HEK293 (cell line): ENCODE measurements at regions not wholly inside any gene's neighbourhood (a gene's known extent, or its start where the extent isn't known, plus 50 kb on each side); places are given as distances from the start of the nearest gene placed in this dataset.

Experiments
- CTCF ChIA-PET: fragments of 350-600 bp; formaldehyde crosslinking; extraction: SDS; loops from one replicate; lab custom pipeline; 2021; ENCODE audit warnings: antibody characterized with exemption; lab: Yijun Ruan, JAX
- POLR2A ChIA-PET: fragments of 300-600 bp; formaldehyde crosslinking; extraction: SDS; loops from one replicate; lab custom pipeline; 2020; ENCODE audit warnings: antibody characterized with exemption, inconsistent platforms; lab: Yijun Ruan, JAX
- H3K27ac ChIP-seq: fragments of 200-500 bp; sonication (Bioruptor generic); 2 replicates; pipeline ENCODE4 v1.5.1; 2014; ENCODE audit warnings: low read depth, low read length, control low read depth, inconsistent platforms; ENCODE audit errors: extremely low read depth
- H3K36me3 ChIP-seq, 2 experiments: fragments of 200-500 bp in 1 of 2; sonication (Bioruptor generic) in 1 of 2; 1 replicate in 1 of 2; 2 replicates in 1 of 2; pipeline ENCODE4 v1.5.1; 2014 to 2017; ENCODE audit warnings: inconsistent platforms in 2 of 2, low read length in 2 of 2; ENCODE audit not compliant: control insufficient read depth in 2 of 2, insufficient read depth in 1 of 2
- H3K4me1 ChIP-seq: fragments of 200-500 bp; sonication (Bioruptor generic); 2 replicates; pipeline ENCODE4 v1.5.1; 2014; ENCODE audit warnings: mild to moderate bottlenecking, low read length, inconsistent platforms; ENCODE audit not compliant: control insufficient read depth, insufficient read depth
- H3K4me3 ChIP-seq: 2 replicates; pipeline ENCODE4 v1.5.1; 2011; ENCODE audit warnings: low read depth, mild to moderate bottlenecking, control low read depth, low read length, moderate library complexity
- H3K9me3 ChIP-seq: fragments of 200-500 bp; sonication (Bioruptor generic); 2 replicates; pipeline ENCODE4 v1.5.1; 2014; ENCODE audit warnings: low read depth, low read length, inconsistent platforms; ENCODE audit not compliant: control insufficient read depth, insufficient read depth
- EGR2 ChIP-seq: fragments of 450-650 bp; formaldehyde crosslinking; IDR thresholded peaks from 2 replicates; pipeline ENCODE4 v1.5.1; 2016; ENCODE audit warnings: low read depth, missing biosample characterization, missing genetic modification characterization
- KLF8 ChIP-seq: fragments of 450-650 bp; formaldehyde crosslinking; IDR thresholded peaks from 2 replicates; pipeline ENCODE4 v1.5.1; 2016; ENCODE audit warnings: missing biosample characterization, missing genetic modification characterization
- OSR2 ChIP-seq: fragments of 450-650 bp; formaldehyde crosslinking; IDR thresholded peaks from 2 replicates; pipeline ENCODE4 v1.5.1; 2016; ENCODE audit warnings: missing biosample characterization, missing genetic modification characterization
- OVOL3 ChIP-seq: fragments of 450-650 bp; formaldehyde crosslinking; IDR thresholded peaks from 2 replicates; pipeline ENCODE4 v1.5.1; 2016; ENCODE audit warnings: missing biosample characterization, missing genetic modification characterization
- SALL2 ChIP-seq: fragments of 450-650 bp; formaldehyde crosslinking; IDR thresholded peaks from 2 replicates; pipeline ENCODE4 v1.5.0; 2017; ENCODE audit warnings: missing biosample characterization, mild to moderate bottlenecking, missing genetic modification characterization, borderline replicate concordance
- YY1 ChIP-seq: fragments of 450-650 bp; formaldehyde crosslinking; IDR thresholded peaks from 2 replicates; pipeline ENCODE4 v1.5.1; 2018; ENCODE audit warnings: missing biosample characterization, missing genetic modification characterization
- ZBTB21 ChIP-seq: fragments of 450-650 bp; formaldehyde crosslinking; IDR thresholded peaks from 2 replicates; pipeline ENCODE4 v1.5.1; 2017; ENCODE audit warnings: missing biosample characterization, missing genetic modification characterization
- ZFP3 ChIP-seq: fragments of 450-650 bp; formaldehyde crosslinking; IDR thresholded peaks from 2 replicates; pipeline ENCODE4 v1.5.1; 2016; ENCODE audit warnings: low read depth, missing biosample characterization, missing genetic modification characterization
- ZFP37 ChIP-seq: fragments of 450-650 bp; formaldehyde crosslinking; IDR thresholded peaks from 2 replicates; pipeline ENCODE4 v1.5.1; 2016; ENCODE audit warnings: missing biosample characterization, missing genetic modification characterization
- ZNF10 ChIP-seq: fragments of 450-650 bp; formaldehyde crosslinking; IDR thresholded peaks from 2 replicates; pipeline ENCODE4 v1.5.1; 2017; ENCODE audit warnings: missing biosample characterization, missing genetic modification characterization
- ZNF114 ChIP-seq: fragments of 450-650 bp; formaldehyde crosslinking; IDR thresholded peaks from 2 replicates; pipeline ENCODE4 v1.5.0; 2017; ENCODE audit warnings: missing biosample characterization, missing genetic modification characterization
- ZNF184 ChIP-seq: fragments of 450-650 bp; IDR thresholded peaks from 2 replicates; pipeline ENCODE4 v1.5.1; 2018; ENCODE audit warnings: missing biosample characterization, mild to moderate bottlenecking, missing genetic modification characterization
- ZNF2 ChIP-seq: fragments of 450-650 bp; formaldehyde crosslinking; IDR thresholded peaks from 2 replicates; pipeline ENCODE4 v1.5.1; 2016; ENCODE audit warnings: missing biosample characterization, missing genetic modification characterization
- ZNF302 ChIP-seq: fragments of 450-650 bp; formaldehyde crosslinking; IDR thresholded peaks from 2 replicates; pipeline ENCODE4 v1.5.1; 2016; ENCODE audit warnings: missing biosample characterization, missing genetic modification characterization, low read depth
- ZNF311 ChIP-seq: fragments of 450-650 bp; formaldehyde crosslinking; IDR thresholded peaks from 2 replicates; pipeline ENCODE4 v1.5.1; 2017; ENCODE audit warnings: missing biosample characterization, missing genetic modification characterization, borderline replicate concordance
- ZNF341 ChIP-seq: fragments of 450-650 bp; formaldehyde crosslinking; IDR thresholded peaks from 2 replicates; pipeline ENCODE4; 2016; ENCODE audit warnings: low read depth, missing biosample characterization, missing genetic modification characterization
- ZNF350 ChIP-seq: fragments of 450-650 bp; formaldehyde crosslinking; IDR thresholded peaks from 2 replicates; pipeline ENCODE4 v1.5.0; 2017; ENCODE audit warnings: missing biosample characterization, mild to moderate bottlenecking, missing genetic modification characterization
- ZNF391 ChIP-seq: fragments of 450-650 bp; formaldehyde crosslinking; IDR thresholded peaks from 2 replicates; pipeline ENCODE4 v1.5.1; 2016; ENCODE audit warnings: low read depth, missing biosample characterization, missing genetic modification characterization, borderline replicate concordance
- ZNF488 ChIP-seq: fragments of 450-650 bp; formaldehyde crosslinking; IDR thresholded peaks from 2 replicates; pipeline ENCODE4 v1.5.1; 2016; ENCODE audit warnings: missing biosample characterization, missing genetic modification characterization
- ZNF560 ChIP-seq: fragments of 450-650 bp; formaldehyde crosslinking; IDR thresholded peaks from 2 replicates; pipeline ENCODE4 v1.5.1; 2017; ENCODE audit warnings: missing biosample characterization, missing genetic modification characterization, borderline replicate concordance
- ZNF571 ChIP-seq: fragments of 450-650 bp; formaldehyde crosslinking; IDR thresholded peaks from 2 replicates; pipeline ENCODE4 v1.5.0; 2017; ENCODE audit warnings: missing biosample characterization, missing genetic modification characterization
- ZNF658 ChIP-seq: fragments of 450-650 bp; formaldehyde crosslinking; IDR thresholded peaks from 2 replicates; pipeline ENCODE4; 2016; ENCODE audit warnings: missing biosample characterization, missing genetic modification characterization
- ZNF791 ChIP-seq: fragments of 450-650 bp; formaldehyde crosslinking; IDR thresholded peaks from 2 replicates; pipeline ENCODE4 v1.5.1; 2016; ENCODE audit warnings: missing biosample characterization, missing genetic modification characterization
- ZNF837 ChIP-seq: fragments of 450-650 bp; formaldehyde crosslinking; IDR thresholded peaks from 2 replicates; pipeline ENCODE4 v1.5.1; 2016; ENCODE audit warnings: missing biosample characterization, missing genetic modification characterization
- ZNF843 ChIP-seq: fragments of 450-650 bp; formaldehyde crosslinking; IDR thresholded peaks from 2 replicates; pipeline ENCODE4 v1.5.1; 2016; ENCODE audit warnings: missing biosample characterization, missing genetic modification characterization
- TF ChIP-seq, protein P1 (sequence below): fragments of 450-650 bp; formaldehyde crosslinking; IDR thresholded peaks from 2 replicates; pipeline ENCODE4 v1.5.1; 2016; ENCODE audit warnings: missing biosample characterization, missing genetic modification characterization
- TF ChIP-seq, protein P2 (sequence below): fragments of 450-650 bp; formaldehyde crosslinking; IDR thresholded peaks from 2 replicates; pipeline ENCODE4 v1.5.1; 2016; ENCODE audit warnings: missing biosample characterization, missing genetic modification characterization, low read depth
- TF ChIP-seq, protein P3 (sequence below): fragments of 450-650 bp; formaldehyde crosslinking; IDR thresholded peaks from 2 replicates; pipeline ENCODE4 v1.5.1; 2016; ENCODE audit warnings: missing biosample characterization, missing genetic modification characterization
- TF ChIP-seq, protein P4 (sequence below): fragments of 450-650 bp; IDR thresholded peaks from 2 replicates; pipeline ENCODE4 v1.5.1; 2018; ENCODE audit warnings: missing biosample characterization, missing genetic modification characterization

DNA sequence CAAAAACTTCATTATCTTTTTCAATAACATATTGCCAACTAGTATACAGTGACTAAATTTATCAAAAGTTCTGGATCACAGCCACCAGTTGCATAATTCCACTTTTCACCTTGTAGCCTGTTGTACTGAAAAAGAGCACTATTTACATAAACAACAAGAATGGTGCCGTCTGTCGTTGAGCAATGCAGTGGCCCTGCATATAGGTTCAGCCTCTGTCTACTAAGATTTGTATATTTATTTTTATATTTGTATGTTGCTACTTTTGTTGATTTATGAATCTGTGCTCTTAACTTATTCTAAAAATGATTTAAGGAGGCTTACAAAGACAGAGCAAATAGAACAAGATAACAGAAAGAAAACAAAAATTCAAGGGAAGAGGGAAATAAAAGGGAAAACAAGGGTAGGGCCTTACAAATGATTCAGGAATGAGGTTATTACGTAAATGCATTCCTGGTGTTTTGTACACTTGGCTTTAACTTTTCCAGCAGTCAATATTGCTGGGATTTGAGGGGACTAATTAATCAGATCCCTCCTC is 257.6 kb upstream of the STT3B start:
- H3K36me3 ChIP-seq: no peaks in the 10 kb centered on the region
- TF ChIP-seq OSR2 (tag by site-specific recombination): no peak
- no peak for TF ChIP-seq ZFP3 (tag by site-specific recombination)
- TF ChIP-seq, protein P1, sequence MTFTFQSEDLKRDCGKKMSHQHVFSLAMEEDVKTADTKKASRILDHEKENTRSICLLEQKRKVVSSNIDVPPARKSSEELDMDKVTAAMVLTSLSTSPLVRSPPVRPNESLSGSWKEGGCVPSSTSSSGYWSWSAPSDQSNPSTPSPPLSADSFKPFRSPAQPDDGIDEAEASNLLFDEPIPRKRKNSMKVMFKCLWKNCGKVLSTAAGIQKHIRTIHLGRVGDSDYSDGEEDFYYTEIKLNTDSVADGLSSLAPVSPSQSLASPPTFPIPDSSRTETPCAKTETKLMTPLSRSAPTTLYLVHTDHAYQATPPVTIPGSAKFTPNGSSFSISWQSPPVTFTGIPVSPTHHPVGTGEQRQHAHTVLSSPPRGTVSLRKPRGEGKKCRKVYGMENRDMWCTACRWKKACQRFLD (tag by site-specific recombination): no peak
- TF ChIP-seq ZNF350 (tag by site-specific recombination): no peak
- TF ChIP-seq, protein P2, sequence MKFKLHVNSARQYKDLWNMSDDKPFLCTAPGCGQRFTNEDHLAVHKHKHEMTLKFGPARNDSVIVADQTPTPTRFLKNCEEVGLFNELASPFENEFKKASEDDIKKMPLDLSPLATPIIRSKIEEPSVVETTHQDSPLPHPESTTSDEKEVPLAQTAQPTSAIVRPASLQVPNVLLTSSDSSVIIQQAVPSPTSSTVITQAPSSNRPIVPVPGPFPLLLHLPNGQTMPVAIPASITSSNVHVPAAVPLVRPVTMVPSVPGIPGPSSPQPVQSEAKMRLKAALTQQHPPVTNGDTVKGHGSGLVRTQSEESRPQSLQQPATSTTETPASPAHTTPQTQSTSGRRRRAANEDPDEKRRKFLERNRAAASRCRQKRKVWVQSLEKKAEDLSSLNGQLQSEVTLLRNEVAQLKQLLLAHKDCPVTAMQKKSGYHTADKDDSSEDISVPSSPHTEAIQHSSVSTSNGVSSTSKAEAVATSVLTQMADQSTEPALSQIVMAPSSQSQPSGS: no peak
- no peak for TF ChIP-seq ZNF843 (tag by site-specific recombination)
- no peak for TF ChIP-seq ZNF571 (tag by site-specific recombination)
- TF ChIP-seq ZNF341: no peak
- TF ChIP-seq ZNF114: no peak
- no peak for TF ChIP-seq ZBTB21
- no peak for TF ChIP-seq ZNF302 (tag by site-specific recombination)
- POLR2A ChIA-PET: no interaction called here
- CTCF ChIA-PET: no interaction called here
- no peaks in the 10 kb centered on the region for H3K9me3 ChIP-seq
- H3K4me3 ChIP-seq: no peak overlapping the region
- no peak overlapping the region for H3K27ac ChIP-seq
- no peaks in the 10 kb centered on the region for H3K4me1 ChIP-seq

DNA sequence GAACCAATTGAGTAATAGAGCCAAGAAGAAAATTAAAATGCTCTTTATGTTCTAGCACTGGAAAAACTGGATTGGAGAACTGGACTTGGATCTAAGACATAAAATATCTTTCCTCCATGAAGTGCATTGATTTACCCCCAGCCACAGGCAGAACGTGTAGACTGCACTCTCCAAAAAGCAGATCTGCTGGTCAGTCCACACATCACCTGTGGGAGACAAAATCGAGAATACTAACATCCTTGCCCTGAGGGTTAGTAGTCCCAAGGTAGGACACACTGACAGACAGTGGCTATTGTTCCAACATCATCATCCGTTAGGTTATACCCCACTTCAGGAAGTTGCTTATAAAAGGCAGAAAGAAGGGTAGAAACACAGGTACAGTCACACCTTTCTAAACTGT is 257.1 kb upstream of the STT3B start:
- Histone ChIP-seq H3K36me3 (no peaks in the 10 kb centered on the region), H3K27ac (no peak overlapping the region)
- CTCF ChIA-PET: no interaction called here
- TF ChIP-seq, protein P3, sequence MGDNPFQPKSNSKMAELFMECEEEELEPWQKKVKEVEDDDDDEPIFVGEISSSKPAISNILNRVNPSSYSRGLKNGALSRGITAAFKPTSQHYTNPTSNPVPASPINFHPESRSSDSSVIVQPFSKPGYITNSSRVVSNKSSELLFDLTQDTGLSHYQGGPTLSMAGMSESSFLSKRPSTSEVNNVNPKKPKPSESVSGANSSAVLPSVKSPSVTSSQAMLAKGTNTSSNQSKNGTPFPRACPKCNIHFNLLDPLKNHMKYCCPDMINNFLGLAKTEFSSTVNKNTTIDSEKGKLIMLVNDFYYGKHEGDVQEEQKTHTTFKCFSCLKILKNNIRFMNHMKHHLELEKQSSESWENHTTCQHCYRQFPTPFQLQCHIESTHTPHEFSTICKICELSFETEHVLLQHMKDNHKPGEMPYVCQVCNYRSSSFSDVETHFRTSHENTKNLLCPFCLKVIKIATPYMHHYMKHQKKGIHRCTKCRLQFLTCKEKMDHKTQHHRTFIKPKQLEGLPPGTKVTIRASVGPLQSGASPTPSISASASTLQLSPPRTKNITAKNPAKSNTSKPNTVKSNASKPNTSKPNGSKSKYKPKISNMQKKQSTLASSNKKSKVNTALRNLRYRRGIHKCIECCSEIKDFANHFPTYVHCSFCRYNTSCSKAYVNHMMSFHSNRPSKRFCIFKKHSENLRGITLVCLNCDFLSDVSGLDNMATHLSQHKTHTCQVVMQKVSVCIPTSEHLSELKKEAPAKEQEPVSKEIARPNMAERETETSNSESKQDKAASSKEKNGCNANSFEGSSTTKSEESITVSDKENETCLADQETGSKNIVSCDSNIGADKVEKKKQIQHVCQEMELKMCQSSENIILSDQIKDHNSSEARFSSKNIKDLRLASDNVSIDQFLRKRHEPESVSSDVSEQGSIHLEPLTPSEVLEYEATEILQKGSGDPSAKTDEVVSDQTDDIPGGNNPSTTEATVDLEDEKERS (tag by site-specific recombination): no peak
- no peak for TF ChIP-seq YY1
- TF ChIP-seq ZNF837 (tag by site-specific recombination): no peak
- TF ChIP-seq ZNF391 (tag by site-specific recombination): no peak
- no peak for TF ChIP-seq ZNF571 (tag by site-specific recombination)
- TF ChIP-seq ZNF658 (tag by site-specific recombination): no peak
- TF ChIP-seq ZNF2: no peak
- no peak for TF ChIP-seq EGR2
- no peak for TF ChIP-seq ZNF488
- TF ChIP-seq ZNF311 (tag by site-specific recombination): no peak
- no peak for TF ChIP-seq OVOL3 (tag by site-specific recombination)
- TF ChIP-seq KLF8 (tag by site-specific recombination): no peak
- TF ChIP-seq ZNF350 (tag by site-specific recombination): no peak
- TF ChIP-seq ZNF791: no peak
- no peak for TF ChIP-seq ZNF10 (tag by site-specific recombination)
- no peak for TF ChIP-seq SALL2 (tag by site-specific recombination)
- no peak for TF ChIP-seq ZFP37
- no peak for TF ChIP-seq ZNF184
- TF ChIP-seq ZNF560 (tag by site-specific recombination): no peak
- TF ChIP-seq, protein P4, sequence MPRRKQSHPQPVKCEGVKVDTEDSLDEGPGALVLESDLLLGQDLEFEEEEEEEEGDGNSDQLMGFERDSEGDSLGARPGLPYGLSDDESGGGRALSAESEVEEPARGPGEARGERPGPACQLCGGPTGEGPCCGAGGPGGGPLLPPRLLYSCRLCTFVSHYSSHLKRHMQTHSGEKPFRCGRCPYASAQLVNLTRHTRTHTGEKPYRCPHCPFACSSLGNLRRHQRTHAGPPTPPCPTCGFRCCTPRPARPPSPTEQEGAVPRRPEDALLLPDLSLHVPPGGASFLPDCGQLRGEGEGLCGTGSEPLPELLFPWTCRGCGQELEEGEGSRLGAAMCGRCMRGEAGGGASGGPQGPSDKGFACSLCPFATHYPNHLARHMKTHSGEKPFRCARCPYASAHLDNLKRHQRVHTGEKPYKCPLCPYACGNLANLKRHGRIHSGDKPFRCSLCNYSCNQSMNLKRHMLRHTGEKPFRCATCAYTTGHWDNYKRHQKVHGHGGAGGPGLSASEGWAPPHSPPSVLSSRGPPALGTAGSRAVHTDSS (tag by site-specific recombination): no peak
- TF ChIP-seq, all 188 proteins: peak for 0
- Histone ChIP-seq H3K4me1 (no peaks in the 10 kb centered on the region), H3K9me3 (no peaks in the 10 kb centered on the region), H3K4me3 (no peak overlapping the region)
- POLR2A ChIA-PET: no interaction called here
